ENCODE measurements at regions not wholly inside any gene's neighbourhood (a gene's known extent, or its start where the extent isn't known, plus 50 kb on each side); places are given as distances from the start of the nearest gene placed in this dataset.

DNA sequence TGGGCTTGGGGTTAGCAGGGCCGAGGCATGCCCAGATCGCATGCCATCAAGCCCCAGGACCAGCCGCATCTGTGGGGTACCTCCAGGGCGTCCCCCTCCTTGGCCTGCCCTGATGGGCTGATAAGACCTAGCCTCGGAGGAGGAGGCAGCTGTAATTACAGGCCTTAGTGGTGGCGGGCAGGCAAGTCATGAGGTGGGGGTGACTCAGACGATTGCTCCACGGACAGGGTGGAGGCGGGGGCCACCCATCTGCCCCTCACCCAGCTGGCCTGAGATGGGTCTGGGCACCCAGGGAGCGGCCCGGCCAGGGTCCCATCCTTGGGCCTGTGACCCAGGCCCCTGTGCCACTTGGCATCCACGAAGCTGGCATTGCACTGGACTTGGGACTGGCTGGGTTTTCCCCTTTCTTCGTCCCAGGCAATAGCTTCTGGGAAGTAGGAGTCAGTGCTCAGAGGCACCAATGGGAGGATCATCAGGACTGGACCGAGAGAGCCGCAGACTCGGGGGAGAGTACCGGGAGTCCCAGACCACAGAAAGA lies 57.5 kb downstream of the CEBPB start:
- TF ChIP-seq SPI1 (IDR thresholded peaks at IDR 0.05; ENCODE audit: low read depth, low read length) (no peak), TAF1 (IDR thresholded peaks at IDR 0.05; ENCODE audit: low read depth, low read length) (no peak)
- DNase-seq (ENCODE audit: insufficient read length, low spot score) = no peak
- no peak for FAIRE-seq

DNA sequence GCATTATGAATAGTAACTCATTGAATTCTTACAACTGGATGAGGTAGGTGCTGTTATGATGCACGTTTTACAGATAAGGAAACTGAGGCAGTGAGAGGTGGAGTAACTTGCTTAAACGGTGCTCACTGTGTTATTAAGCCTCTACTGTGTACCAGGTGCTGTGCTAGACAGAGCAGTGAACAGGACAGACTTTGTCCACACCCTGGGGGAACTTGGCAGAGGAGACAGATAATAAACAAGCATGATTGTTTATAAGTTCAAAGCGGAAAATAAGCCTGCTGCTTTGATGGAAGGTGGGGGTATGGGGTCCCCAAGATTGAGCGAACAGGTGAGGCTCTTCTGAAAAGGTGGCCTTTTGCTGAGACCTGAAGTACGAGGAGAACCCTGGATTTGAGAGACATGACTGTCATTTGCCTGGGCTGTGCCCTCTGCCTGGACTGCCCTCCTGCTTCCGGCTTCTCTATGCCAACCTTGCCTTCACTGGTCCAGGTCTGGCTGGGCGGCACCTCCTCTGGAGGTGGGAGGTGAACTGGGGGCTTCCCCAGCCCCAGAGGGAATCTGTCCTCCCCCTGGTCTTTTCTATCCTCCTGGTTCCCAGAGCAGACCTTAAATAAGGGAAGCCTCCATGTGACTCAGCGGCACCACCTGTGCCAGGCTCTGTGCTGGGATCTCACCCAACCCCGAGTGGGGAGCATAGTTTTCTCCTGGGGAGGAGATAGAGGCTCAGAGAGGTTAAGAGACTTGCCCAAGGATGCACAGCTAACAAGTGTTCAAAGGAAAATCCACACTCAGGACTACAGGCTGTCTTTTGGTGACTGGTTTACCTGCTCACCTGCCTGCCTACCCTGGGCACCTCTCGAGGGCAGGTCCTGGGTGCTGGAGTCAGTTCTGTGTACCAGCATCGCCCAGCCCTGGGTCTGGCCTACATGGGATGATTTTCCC lies 59.1 kb downstream of the CEBPB start:
- TF ChIP-seq TAF1 (IDR thresholded peaks at IDR 0.05; ENCODE audit: low read depth, low read length) (no peak), POLR2A (IDR thresholded peaks at IDR 0.05; ENCODE audit: low read depth, low read length) (no peak), PAX5 (IDR thresholded peaks at IDR 0.05; ENCODE audit: insufficient read depth, low read length, severe bottlenecking) (no peak), POLR2AphosphoS5 (IDR thresholded peaks at IDR 0.05; ENCODE audit: low read depth, low read length) (no peak), SPI1 (IDR thresholded peaks at IDR 0.05; ENCODE audit: low read depth, low read length) (no peak), POU2F2 (IDR thresholded peaks at IDR 0.05; ENCODE audit: low read depth, low read length) (no peak)
- no peak for FAIRE-seq
- no peak for DNase-seq (ENCODE audit: insufficient read length, low spot score)

DNA sequence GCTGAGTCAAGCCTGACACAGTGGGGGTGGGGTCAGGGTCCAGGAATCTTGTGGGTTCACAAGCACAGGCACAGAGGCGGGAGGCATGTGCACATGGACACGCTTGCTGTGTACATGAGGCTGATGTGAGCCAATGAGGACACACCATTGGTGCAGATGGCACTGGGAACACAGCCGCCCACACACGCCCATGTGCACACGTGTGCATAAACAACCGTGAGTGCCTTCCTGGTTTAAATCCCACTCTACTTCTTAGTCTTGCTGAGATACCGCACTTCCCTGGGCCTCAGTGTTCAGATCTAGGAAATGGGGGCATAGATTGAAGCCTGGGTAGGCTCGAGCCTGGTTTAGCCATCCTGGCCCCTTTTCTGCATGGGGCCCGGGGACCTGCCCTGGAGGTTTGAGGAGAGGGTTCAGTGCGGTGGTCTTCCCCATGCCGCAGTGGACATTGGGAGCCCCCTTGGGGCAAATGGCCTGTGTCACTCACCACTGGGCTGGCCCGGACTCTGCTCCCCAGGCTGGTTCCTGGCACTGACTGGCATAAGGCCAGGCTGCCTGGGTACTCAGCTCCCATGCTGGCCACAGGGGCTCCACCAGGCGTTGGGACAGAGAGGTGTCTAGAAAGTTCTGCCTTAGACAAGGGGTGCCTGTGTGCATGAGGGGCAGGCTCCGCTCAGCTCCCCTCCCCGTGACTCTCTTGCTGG lies 60.2 kb downstream of the CEBPB start:
- FAIRE-seq (no peak), DNase-seq (ENCODE audit: insufficient read length, low spot score) (no peak)
- no peak for TF ChIP-seq POU2F2 (IDR thresholded peaks at IDR 0.05; ENCODE audit: low read depth, low read length)

DNA sequence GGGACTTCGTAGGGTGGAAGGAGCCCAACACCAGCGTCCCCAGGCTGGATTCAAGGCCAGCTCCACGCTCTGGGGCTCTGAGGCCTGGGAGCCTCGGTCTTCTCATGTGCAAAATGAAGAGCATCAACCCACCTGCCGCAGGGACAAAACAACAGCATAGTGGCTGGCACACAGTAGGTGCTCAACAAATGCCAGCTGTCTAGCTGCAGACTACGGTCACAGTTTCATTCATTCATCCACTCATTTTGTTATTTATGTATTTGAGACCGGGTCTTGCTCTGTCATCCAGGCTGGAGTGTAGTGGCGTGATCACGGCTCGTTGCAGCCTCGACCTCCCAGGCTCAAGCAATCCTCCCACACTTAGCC lies 60.7 kb downstream of the CEBPB start:
- FAIRE-seq = no peak
- TF ChIP-seq POLR2AphosphoS5 (IDR thresholded peaks at IDR 0.05; ENCODE audit: low read depth, low read length) (no peak), POLR2A (IDR thresholded peaks at IDR 0.05; ENCODE audit: low read depth, low read length) (no peak), SPI1 (IDR thresholded peaks at IDR 0.05; ENCODE audit: low read depth, low read length) (no peak), TAF1 (IDR thresholded peaks at IDR 0.05; ENCODE audit: low read depth, low read length) (no peak), PAX5 (IDR thresholded peaks at IDR 0.05; ENCODE audit: insufficient read depth, low read length, severe bottlenecking) (no peak), POU2F2 (IDR thresholded peaks at IDR 0.05; ENCODE audit: low read depth, low read length) (no peak)
- no peak for DNase-seq (ENCODE audit: insufficient read length, low spot score)

DNA sequence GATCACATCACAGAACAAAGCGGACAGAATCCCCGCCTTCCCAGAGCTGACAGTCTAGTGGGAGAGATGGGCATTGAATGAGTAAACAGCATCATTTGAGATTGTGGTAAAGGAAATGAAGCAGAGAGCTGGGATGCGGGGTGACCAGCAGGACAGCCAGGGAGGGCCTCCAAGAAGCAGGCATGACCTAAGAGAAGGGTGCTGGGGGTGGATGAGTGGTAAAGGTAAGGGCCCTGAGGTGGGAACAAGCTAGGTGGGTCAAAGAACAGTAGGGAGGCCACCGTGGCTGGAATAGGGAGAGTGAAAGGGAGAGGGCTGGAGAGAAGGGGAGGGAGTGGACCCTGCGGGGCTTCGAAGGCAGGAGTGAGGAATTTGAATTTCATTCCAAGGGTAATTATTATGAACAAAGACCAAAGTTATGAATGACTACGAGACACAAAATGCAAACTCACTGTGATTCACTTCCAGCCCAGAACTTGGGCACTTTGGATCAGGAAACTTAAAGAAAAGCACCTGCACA lies 61.4 kb downstream of the CEBPB start:
- DNase-seq (ENCODE audit: insufficient read length, low spot score) (no peak), FAIRE-seq (no peak)
- TF ChIP-seq POLR2A (IDR thresholded peaks at IDR 0.05; ENCODE audit: low read depth, low read length) (no peak), TAF1 (IDR thresholded peaks at IDR 0.05; ENCODE audit: low read depth, low read length) (no peak), PAX5 (IDR thresholded peaks at IDR 0.05; ENCODE audit: insufficient read depth, low read length, severe bottlenecking) (no peak), POLR2AphosphoS5 (IDR thresholded peaks at IDR 0.05; ENCODE audit: low read depth, low read length) (no peak), POU2F2 (IDR thresholded peaks at IDR 0.05; ENCODE audit: low read depth, low read length) (no peak), SPI1 (IDR thresholded peaks at IDR 0.05; ENCODE audit: low read depth, low read length) (no peak)

DNA sequence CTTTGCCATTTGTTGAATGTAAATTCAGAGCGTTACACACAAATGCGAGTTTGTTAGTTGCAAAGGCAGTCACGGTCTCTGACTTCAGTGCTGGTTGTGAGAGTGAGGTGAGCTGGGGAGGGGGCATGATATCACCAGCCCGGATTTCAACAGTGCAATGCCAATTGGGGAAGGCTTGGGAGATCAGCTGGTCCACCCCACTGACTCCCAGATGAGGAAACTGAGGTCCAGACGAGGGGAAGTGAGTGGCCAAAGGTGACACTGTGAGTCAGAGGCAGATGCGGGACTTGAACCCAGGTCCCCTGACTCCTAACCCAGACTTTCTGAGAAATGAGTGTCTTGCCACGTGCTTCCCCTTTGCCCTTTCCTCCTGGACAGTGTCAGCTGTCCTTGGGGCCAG lies 62.1 kb downstream of the CEBPB start:
- FAIRE-seq (no peak), DNase-seq (ENCODE audit: insufficient read length, low spot score) (no peak)
- TF ChIP-seq TAF1 (IDR thresholded peaks at IDR 0.05; ENCODE audit: low read depth, low read length) = no peak
- TF ChIP-seq SPI1 (IDR thresholded peaks at IDR 0.05; ENCODE audit: low read depth, low read length) = no peak

DNA sequence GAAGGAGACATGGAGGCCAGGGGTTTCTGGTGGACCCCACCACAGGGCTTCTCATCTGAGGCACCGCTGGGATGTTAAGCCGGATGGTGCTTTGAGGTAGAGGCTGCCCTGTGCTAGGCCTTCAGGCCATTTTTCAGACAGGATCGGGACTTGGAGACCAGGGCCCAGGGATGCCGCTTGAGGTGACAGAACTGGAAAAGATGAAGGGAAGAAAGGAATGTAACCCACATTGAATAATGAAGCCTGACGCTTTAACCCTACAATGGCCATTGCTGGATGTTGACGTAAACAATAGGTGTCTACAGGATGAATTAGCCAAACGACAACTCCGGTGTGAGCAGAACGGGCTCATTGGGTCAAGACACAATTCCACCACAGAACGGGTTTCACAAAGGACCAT lies 62.5 kb downstream of the CEBPB start:
- no peak for DNase-seq (ENCODE audit: insufficient read length, low spot score)
- no peak for FAIRE-seq
- TF ChIP-seq TAF1 (IDR thresholded peaks at IDR 0.05; ENCODE audit: low read depth, low read length) (no peak), POLR2AphosphoS5 (IDR thresholded peaks at IDR 0.05; ENCODE audit: low read depth, low read length) (no peak), POLR2A (IDR thresholded peaks at IDR 0.05; ENCODE audit: low read depth, low read length) (no peak), SPI1 (IDR thresholded peaks at IDR 0.05; ENCODE audit: low read depth, low read length) (no peak), PAX5 (IDR thresholded peaks at IDR 0.05; ENCODE audit: insufficient read depth, low read length, severe bottlenecking) (no peak), POU2F2 (IDR thresholded peaks at IDR 0.05; ENCODE audit: low read depth, low read length) (no peak)

DNA sequence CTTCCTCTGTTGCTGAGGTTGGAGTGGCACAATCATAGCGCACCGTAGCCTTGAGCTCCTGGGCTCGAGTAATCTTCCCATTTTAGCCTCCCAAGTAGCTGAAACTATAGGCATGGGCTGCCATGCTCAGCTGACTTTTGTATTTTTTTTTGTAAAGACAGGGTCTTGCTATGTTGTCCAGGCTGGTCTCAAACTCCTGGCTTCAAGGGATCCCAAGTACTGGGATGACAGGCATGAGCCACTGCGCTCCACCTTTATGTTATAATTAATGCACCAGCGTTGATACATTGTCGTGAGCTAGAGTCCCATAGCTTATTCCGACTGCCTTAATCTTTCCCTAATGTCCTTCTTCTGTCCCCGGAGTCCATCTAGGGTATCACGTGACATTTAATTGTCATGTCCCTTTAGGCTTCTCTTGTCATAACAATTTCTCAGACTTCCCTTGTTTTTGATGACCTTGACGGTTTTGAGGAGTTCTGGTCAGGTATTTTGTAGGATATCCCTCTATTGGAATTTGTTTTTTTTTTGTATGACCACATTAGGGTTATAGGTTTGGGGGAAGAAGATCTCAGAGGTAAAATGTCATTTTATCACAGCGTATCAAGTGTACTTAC lies 63.9 kb downstream of the CEBPB start:
- no peak for FAIRE-seq
- no peak for TF ChIP-seq POU2F2 (IDR thresholded peaks at IDR 0.05; ENCODE audit: low read depth, low read length)
- no peak for TF ChIP-seq TAF1 (IDR thresholded peaks at IDR 0.05; ENCODE audit: low read depth, low read length)
- TF ChIP-seq PAX5 (IDR thresholded peaks at IDR 0.05; ENCODE audit: insufficient read depth, low read length, severe bottlenecking) = no peak
- no peak for TF ChIP-seq POLR2A (IDR thresholded peaks at IDR 0.05; ENCODE audit: low read depth, low read length)
- TF ChIP-seq POLR2AphosphoS5 (IDR thresholded peaks at IDR 0.05; ENCODE audit: low read depth, low read length) = no peak
- no peak for TF ChIP-seq SPI1 (IDR thresholded peaks at IDR 0.05; ENCODE audit: low read depth, low read length)

DNA sequence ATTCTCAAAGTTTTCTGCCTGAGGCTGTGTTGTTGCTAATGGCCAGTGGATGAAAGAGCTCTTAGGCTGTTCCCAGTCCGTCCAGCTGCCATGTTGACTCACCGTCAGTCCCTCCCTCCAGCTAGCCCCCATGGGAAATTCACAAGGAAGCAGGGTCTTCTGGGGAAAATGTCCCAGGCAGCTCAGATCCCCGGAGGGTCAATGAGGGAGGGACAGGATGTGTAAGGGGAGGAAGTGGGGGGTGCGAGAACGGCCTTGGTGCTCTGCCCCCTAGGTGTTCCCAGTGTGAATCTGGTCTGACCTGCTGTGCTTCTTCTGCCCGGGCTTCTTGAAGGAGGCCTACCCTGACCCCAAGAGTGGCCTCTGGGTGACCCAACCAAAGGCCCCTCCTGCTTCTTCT lies 65.9 kb downstream of the CEBPB start:
- no peak for DNase-seq (ENCODE audit: insufficient read length, low spot score)
- no peak for FAIRE-seq
- TF ChIP-seq SPI1 (IDR thresholded peaks at IDR 0.05; ENCODE audit: low read depth, low read length) (no peak), PAX5 (IDR thresholded peaks at IDR 0.05; ENCODE audit: insufficient read depth, low read length, severe bottlenecking) (no peak), POU2F2 (IDR thresholded peaks at IDR 0.05; ENCODE audit: low read depth, low read length) (no peak), TAF1 (IDR thresholded peaks at IDR 0.05; ENCODE audit: low read depth, low read length) (no peak), POLR2AphosphoS5 (IDR thresholded peaks at IDR 0.05; ENCODE audit: low read depth, low read length) (no peak), POLR2A (IDR thresholded peaks at IDR 0.05; ENCODE audit: low read depth, low read length) (no peak)

More for the DNA sequence above, 63.9 kb downstream of the CEBPB start:
- no peak for DNase-seq (ENCODE audit: insufficient read length, low spot score)
